Astrocyte of the spinal cord (primary cell): ENCODE measurements at regions not wholly inside any gene's neighbourhood (a gene's known extent, or its start where the extent isn't known, plus 50 kb on each side); places are given as distances from the start of the nearest gene placed in this dataset.

Experiments used
- DNase-seq: peaks from one replicate; pipeline ENCODE4 v3.0.0; 2011; ENCODE audit warnings: low read depth, low spot score
- H3K4me3 ChIP-seq: 2 replicates; pipeline ENCODE4 v1.5.1; 2011; ENCODE audit warnings: low read depth, mild to moderate bottlenecking, low read length, moderate library complexity
- in situ Hi-C: cut with HindIII; loops from 2 replicates; pipeline ENCODE4 v1.10.0; 2017; ENCODE audit warnings: low sequenced_read_pairs
- TF ChIP-seq, protein P1 (sequence below): IDR thresholded peaks from 2 replicates; pipeline ENCODE4 v1.5.1; 2012; ENCODE audit warnings: low read depth, mild to moderate bottlenecking, low read length, inconsistent platforms

DNA sequence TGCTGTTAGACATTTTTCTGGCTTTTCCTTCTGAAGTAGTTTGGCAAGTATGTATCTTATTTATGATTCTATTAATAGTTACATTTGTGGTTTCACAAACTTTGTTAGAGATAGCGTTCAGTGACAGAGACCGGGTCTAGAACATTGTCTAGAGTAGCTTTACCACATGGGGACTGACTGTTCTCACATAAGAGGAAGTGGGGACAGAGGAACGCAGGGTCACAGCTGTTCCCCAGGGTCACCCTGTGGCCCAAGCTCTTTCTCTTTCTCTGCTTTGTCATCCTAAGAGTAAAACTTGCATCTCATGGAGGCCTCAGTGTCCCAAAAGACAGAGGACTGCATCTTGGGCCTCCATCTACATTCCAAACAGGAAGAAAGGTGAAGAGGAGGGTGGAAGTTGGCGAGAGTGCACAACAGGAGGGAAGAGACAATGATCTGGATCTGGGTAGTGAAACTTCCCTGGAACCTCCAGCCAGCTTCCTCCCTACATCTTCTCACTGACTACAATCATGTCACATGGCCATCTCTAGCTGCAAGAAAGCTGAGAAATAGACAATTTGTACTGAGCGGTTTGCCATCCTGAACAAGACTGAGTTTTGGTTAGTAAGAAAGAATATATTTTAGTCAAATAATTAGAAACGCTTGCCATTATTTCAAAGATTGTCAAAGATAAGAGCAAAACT, 645.8 kb upstream of the ARID1B start:
- DNase-seq = no peak
- no peak overlapping the region for H3K4me3 ChIP-seq
- TF ChIP-seq, protein P1, sequence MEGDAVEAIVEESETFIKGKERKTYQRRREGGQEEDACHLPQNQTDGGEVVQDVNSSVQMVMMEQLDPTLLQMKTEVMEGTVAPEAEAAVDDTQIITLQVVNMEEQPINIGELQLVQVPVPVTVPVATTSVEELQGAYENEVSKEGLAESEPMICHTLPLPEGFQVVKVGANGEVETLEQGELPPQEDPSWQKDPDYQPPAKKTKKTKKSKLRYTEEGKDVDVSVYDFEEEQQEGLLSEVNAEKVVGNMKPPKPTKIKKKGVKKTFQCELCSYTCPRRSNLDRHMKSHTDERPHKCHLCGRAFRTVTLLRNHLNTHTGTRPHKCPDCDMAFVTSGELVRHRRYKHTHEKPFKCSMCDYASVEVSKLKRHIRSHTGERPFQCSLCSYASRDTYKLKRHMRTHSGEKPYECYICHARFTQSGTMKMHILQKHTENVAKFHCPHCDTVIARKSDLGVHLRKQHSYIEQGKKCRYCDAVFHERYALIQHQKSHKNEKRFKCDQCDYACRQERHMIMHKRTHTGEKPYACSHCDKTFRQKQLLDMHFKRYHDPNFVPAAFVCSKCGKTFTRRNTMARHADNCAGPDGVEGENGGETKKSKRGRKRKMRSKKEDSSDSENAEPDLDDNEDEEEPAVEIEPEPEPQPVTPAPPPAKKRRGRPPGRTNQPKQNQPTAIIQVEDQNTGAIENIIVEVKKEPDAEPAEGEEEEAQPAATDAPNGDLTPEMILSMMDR = no peak
- in situ Hi-C loops = no loop called here

DNA sequence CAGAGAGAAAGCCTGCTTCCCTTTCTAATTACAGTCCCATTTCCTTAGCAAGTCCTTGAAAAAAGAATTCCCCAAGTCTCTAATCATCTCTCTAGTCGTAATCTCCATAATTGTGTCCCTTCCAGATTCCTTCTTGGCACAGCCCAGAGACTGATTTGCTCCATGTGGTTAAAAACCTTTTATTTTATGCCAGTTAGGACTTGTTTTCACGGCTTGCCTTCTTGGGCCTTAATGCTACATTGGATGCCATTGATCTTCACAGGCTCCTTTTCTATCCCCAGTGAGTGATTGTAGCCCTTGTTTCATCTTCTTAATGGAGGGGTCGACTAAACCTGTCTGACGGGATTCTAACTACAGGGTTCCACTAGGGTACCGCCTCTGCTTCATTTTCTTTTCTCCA, 650.6 kb upstream of the ARID1B start:
- no peak for DNase-seq
- in situ Hi-C loops = no loop called here
- no peak overlapping the region for H3K4me3 ChIP-seq
- TF ChIP-seq, protein P1 = no peak

DNA sequence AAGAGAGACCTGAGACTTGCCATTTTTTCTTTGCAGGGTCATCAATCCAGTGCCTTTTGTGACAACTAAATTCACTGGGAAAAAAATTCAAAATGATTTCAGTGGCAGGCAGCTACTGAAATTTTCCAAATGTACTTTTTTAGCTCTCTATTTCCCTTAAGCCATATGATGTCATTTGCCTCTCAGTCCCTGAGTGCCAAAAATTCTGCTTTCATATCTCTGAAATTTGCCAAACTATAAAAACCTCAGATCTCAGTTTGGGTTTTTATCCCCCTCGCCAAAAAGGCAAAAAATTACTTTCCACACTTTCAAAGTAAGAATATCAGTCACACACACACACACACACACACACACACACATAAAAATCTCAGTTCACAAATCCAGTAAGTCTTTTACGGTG, 651.3 kb upstream of the ARID1B start:
- TF ChIP-seq, protein P1 = no peak
- H3K4me3 ChIP-seq = no peak overlapping the region
- in situ Hi-C loops = no loop called here
- DNase-seq = no peak

DNA sequence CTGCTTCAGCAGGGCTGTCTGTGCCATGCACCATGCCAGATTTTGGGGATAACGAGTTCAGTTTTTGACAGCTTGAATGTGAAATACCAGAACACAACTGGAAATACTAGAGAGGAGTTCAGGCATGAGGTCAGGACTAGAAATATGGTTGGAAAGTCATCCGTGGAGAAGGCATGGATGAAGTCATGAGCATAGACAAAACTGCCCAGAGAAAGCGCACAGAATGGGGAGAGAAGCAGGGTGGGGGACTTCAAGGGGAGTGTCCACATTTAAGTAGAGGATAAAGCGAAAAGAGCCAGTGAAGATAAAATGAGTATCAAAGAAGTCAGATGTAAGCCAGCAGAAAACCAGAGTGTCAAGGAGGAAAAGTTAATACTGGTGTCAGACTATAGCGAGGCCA, 653.4 kb upstream of the ARID1B start:
- TF ChIP-seq, protein P1 = no peak
- in situ Hi-C loops = no loop called here
- DNase-seq = no peak
- no peak overlapping the region for H3K4me3 ChIP-seq

DNA sequence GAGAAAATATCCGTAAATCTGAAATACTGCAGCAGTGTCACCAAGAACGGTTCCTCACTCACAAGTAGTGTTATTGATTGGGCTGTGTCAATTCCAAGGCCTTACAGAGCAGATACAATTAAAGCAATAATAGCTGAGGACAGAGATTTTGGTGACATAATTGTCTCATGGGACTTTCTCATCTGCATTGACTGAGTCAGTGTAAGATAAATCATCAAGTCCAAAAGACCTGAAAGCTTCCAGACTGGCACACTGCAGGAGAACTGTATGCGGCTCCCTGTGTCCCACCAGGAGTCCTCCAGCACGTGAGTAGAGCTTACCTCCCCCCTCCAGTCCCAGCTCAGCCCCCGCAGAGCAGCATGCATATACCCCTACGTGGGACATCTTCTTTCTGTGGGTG, 655.2 kb upstream of the ARID1B start:
- in situ Hi-C loops = no loop called here
- TF ChIP-seq, protein P1 = no peak
- DNase-seq = no peak

DNA sequence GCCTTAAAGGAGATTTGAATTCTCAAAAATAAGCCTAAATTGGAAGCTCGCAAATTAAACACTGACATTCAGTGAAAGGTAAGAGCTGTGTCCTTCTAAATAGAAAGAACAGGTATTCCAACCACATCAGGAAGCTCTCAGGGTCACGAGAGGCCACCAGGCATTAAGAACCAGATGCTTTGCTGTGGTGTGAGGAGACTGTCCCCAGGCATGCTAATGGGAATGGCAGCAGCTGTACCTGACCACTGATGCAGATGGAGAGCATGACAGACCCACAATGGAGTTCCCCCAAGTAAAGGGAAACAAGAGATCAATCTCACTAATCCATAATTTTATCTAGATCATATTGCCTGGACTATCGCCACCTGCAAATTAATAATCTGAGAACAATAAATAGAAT, 658.9 kb upstream of the NOX3 start:
- TF ChIP-seq, protein P1 = no peak
- in situ Hi-C loops = no loop called here
- no peak for DNase-seq
- no peak overlapping the region for H3K4me3 ChIP-seq

More for the DNA sequence above, 655.2 kb upstream of the ARID1B start:
- no peak overlapping the region for H3K4me3 ChIP-seq

DNA sequence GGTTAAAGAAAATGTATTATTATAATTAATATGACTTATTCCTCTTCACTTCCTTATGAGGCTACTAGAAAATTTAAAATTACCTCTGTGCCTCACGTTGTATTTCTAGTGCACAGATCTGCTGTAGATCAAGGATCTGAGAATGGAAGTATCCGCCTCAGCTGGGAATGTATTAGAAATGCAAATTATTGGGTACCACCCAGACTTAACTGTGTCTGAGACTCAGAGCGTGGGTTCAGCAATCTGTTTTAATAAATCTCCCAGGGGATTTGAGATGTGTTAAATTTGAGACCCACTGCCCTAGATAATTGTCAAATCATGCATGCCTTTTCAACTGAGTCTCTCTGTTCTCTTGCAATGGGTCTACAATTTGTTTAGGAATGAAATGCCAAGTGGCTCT, 658.0 kb upstream of the NOX3 start:
- TF ChIP-seq, protein P1 = no peak
- in situ Hi-C loops = no loop called here
- DNase-seq = no peak
- no peak overlapping the region for H3K4me3 ChIP-seq
